ENCODE measurements at regions not wholly inside any gene's neighbourhood (a gene's known extent, or its start where the extent isn't known, plus 50 kb on each side); places are given as distances from the start of the nearest gene placed in this dataset.

DNA sequence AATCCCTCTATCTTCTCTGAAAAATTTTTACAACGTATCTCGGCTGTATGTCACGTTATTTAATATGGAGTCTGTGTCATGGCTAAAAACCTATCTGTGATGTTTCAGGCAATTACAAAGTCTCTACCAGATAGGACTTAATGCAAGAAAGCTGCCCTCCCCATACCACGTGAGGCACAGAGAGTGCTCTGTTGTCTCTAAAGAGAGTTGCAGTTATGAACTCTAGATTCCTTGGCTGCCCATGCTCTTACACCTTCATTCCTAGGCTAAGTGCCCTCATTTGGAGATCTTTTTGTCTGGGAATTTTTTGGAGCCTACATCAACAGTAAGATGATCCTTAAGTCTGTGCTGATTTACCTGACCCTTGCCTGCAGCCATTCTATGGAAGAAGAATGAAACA, 935.9 kb downstream of the C4orf33 start:
- TF ChIP-seq, protein P1, sequence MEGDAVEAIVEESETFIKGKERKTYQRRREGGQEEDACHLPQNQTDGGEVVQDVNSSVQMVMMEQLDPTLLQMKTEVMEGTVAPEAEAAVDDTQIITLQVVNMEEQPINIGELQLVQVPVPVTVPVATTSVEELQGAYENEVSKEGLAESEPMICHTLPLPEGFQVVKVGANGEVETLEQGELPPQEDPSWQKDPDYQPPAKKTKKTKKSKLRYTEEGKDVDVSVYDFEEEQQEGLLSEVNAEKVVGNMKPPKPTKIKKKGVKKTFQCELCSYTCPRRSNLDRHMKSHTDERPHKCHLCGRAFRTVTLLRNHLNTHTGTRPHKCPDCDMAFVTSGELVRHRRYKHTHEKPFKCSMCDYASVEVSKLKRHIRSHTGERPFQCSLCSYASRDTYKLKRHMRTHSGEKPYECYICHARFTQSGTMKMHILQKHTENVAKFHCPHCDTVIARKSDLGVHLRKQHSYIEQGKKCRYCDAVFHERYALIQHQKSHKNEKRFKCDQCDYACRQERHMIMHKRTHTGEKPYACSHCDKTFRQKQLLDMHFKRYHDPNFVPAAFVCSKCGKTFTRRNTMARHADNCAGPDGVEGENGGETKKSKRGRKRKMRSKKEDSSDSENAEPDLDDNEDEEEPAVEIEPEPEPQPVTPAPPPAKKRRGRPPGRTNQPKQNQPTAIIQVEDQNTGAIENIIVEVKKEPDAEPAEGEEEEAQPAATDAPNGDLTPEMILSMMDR (IDR thresholded peaks at IDR 0.05 in 2 of 3, conservative IDR thresholded peaks at IDR 0.05 in 1 of 3; ENCODE audit: insufficient read depth in 2 of 3, low read depth in 1 of 3, low read length in 3 of 3), result no peak
- TF ChIP-seq SIN3A (IDR thresholded peaks at IDR 0.05; ENCODE audit: borderline replicate concordance in 2 of 2, control insufficient read depth in 1 of 2, low read depth in 2 of 2, low read length in 2 of 2) (no peak), MAFG (tag; conservative IDR thresholded peaks at IDR 0.05) (no peak)
